ENCODE measurements at regions not wholly inside any gene's neighbourhood (a gene's known extent, or its start where the extent isn't known, plus 50 kb on each side); places are given as distances from the start of the nearest gene placed in this dataset.

GRCh38 chr17:69729944-69730343 lies 315.4 kb downstream of the MAP2K6 start:
- TF ChIP-seq CTCF (IDR thresholded peaks at IDR 0.05) (no peak), POLR2A (IDR thresholded peaks at IDR 0.05) (no peak)
